Stimulated activated CD4-positive, alpha-beta T cell treated with anti-CD3 and anti-CD28 coated beads, Interleukin-2, amount 100 ng/mL, for 24 hours (primary cell): ENCODE measurements at regions not wholly inside any gene's neighbourhood (a gene's known extent, or its start where the extent isn't known, plus 50 kb on each side); places are given as distances from the start of the nearest gene placed in this dataset.
"Not testable (repeated sequence)": the region's sequence is repeated elsewhere in the genome, so short reads cannot be mapped to it uniquely, and the experiment has no call there.

Experiments
- DNase-seq, 2 donors: peaks; one replicate each; pipeline ENCODE4 v3.0.0-alpha.2; 2020

DNA sequence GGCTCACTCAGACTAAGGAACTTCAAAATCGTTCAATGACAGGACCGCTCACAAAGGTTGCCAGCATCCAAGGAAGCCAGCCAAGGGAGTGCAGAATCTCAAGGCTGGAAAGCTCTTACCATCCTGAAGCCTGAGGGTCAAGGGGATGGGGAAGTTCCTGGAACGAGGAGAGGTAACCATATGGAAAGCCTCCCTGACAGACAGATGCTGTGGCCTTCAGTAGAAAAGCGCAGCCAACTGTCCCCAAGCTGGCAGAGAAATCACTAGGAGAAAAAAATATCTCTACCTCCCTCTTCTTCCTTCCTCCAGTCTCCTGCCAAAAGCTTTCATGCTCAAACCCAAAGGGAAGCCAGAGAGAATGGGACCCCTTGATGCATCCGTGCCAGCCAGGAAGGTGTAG is 90.5 kb upstream of the RANBP3L start:
- no peak for DNase-seq

DNA sequence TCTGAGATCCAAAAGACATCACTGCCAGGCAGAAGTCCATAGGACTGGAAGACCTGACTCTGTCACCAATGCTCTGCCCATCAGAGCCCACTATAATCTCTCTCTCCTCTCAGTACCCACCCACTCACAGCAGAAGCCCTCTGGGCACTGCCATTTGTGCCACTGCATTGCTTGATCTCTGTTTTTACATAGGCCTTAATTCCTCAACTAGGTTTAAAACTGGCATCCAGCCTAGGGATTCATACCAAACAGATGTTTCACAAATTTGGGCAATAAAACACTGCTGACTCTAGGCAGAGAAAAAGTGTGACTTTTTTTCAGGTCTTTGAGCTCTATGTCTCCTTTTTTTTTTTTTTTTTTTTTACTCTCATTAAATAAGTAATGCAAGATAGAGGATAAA is 91.1 kb upstream of the RANBP3L start:
- no peak for DNase-seq

DNA sequence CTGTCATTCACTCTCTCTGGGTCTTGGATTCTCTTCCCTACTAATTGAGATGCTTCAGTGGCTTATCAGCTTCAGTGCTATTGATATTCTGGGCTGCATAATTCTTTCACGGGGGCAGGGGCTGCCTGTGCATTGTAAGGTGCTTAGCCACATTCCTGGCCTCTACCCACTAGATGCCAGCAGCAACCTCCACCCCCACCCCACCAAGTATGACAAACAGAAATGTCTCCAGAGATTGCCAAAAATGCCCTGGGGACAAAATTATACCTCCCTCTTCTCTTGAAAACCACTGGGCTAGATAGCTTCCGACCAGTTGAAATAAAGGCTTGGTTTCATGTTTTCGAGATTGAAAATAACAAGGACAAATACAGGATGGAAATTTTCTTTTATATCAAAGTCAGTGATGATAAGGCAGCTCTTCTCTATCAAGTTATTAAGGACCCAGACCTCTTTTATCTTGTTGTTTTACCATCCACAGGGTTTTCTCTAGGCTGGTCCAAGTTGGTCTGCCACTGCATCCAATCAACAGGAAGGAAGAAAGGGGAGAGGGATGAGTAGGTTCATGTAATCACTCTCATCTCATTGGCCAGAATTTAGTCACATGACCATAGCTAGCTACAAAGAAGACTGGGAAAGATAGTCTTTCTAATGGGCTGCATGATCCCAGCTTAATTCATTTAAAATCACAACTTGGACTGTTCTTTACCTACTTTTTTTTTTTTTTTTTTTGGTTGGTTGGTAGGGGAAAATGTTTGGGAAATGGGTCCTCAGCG is 92.1 kb upstream of the RANBP3L start:
- DNase-seq: no peak

DNA sequence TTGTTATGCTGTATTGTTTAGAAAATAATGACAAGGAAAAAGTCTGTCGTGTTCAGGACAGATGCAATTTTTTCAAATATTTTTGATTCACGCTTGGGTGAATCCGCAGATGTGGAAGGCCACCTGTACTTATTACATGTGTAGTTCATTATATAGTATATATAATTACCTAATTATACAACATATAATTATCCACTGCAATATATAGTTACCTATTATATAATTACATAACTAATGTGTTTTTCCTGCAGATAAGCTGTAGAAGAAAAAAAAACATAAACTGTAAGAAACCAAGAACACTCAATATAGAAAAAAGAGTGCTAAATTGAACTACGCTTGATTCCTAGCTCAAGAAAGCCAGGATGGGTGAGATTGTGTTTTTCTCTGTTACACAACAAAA is 93.6 kb upstream of the RANBP3L start:
- no peak for DNase-seq

DNA sequence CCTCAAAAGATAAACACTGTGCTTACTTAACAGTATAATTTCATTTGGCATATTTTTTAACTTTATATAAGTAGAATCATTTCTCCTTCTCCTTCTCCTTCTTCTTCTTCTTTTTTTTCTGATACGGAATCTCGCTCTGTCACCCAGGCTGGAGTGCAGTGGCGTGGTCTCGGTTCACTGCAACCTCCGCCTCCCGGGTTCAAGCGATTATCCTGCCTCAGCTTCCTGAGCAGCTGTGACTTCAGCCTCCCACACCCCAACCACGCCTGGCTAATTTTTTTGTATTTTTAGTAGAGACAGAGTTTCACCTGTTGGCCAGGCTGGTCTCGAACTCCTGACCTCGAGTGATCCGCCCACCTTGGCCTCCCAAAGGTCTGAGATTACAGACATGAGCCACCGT is 94.2 kb upstream of the RANBP3L start:
- not testable (repeated sequence) for DNase-seq

DNA sequence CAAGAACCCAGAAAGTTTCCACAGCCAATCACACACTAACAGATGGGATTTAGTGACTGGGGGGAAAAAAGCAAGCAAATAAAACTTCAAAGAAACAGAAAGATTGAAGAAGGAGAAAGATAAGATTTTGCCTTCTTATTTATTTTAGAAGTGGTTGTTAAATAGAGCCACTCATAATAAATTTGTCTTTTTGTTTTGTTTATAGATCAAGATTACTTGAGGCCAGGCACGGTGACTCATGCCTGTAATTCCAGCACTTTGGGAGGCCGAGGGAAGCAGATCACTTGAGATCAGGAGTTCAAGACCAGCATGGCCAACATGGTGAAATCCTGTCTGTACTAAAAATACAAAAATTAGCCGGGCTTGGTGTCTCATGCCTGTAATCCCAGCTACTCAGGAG is 94.9 kb upstream of the RANBP3L start:
- DNase-seq: no peak

DNA sequence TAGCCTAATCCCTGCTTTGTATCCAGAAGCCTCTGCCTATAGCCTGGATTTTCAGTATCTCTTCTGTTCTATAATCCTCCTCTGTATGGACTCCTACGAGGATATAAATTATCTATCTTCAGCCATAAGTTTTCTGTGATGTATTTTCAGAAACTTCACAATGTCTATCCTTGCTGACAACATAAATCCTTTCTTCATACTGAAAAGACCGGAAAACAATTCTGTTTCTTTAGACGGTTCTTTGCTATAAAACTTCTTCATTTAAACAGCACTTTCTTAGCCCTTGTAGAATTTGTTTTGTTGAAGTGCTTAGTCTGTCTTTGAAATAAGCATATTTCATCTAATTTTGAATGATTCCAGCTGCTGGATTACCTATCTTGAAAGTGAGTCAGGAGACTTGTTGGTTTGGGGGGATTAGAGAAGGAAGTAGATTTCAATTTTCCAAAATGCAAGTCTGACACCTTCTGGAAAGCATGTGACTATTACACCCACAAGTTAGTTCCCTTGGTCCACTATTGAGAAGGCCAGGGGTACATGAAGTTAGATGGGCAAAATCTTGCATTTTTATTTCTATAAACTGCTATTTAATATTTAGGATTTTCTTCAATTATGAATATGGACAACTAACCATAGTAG is 96.3 kb upstream of the RANBP3L start:
- DNase-seq: no peak

DNA sequence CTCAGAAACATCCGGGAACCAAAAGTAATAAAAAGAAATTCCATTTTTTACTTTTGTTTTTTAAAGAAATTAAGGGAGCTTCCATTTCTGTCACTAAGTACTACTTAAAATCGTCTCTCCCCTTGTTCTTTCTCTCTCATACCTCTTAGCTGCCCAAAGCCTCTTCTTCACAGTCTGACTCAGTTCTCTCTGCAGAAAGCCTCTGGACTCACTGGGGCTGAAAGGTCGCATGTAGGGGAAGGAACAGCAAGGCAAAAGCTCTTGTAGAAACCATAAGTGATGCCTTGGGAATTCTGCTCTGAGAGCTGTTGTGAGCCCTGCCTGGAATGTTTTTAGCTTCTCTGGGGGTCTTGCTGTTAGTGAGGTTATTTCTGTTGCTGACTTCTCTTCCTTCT is 100.8 kb upstream of the RANBP3L start:
- DNase-seq: no peak

DNA sequence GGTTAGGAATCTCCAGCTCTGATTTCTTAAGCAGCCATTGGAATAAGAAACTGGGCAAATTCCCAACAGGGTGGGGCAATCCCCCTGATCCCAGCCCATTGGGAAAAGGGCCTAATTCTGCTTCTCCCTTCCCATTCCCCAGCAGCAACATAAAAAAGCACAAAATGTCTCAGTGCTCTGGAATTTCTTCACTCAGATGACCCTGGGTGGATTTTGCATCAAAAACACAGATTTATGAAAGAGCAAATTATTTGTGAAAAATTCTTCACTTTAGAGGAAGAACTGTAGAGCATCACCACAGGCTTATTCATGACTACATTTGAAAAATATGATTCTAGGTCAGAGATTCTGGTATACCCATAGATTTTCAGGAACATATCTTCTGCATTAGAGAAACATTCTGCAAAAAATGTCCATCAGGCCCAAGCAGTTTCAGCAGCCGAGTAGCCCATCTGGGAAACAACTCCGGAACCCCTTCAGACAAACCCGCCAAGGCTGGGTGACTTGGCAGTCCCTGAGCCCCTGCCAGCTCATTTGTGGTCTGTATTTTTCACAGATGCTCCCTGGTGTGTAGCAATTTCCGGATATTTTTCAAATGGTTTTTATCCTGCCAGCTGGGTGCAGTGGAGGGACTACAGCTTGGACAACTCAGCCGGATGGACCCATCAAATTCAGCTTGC is 102.1 kb upstream of the RANBP3L start:
- DNase-seq: no peak

DNA sequence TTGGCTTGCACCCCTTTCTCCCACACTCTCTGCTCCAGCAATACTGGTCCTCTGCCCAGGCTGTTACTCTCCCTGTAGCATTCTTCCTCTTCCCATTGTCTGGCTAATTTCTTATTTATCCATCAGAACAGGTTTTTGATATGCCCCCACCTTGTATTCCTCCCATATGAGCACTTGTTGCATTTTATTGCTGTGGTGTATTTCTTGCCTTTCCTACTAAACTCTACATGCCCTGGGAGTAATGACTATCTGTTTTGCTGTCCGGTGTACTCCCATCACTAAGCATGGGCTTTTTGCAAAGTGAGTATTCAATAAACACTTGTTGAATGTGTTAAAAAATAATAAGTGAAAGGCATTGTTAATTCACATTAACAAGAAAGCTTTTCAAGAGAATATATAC is 104.3 kb upstream of the RANBP3L start:
- DNase-seq: no peak

DNA sequence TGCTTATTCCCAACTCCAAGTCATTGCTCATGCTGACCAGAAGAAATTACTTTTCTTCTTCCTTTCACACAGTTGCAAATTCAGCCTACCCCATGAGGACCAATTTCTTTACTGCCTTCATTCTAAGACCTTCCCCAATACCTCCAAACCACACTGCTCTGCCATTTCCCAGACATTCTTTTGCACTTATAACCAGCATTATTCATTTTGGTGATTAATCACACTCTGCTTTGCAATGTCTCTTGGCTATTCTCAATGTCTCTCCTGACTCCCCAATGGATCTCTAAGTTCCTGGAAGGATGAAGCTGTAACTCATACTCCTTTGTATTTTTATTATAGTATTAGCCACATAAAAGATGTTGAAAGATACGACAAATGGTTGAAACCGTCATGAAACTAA is 105.7 kb upstream of the RANBP3L start:
- no peak for DNase-seq

DNA sequence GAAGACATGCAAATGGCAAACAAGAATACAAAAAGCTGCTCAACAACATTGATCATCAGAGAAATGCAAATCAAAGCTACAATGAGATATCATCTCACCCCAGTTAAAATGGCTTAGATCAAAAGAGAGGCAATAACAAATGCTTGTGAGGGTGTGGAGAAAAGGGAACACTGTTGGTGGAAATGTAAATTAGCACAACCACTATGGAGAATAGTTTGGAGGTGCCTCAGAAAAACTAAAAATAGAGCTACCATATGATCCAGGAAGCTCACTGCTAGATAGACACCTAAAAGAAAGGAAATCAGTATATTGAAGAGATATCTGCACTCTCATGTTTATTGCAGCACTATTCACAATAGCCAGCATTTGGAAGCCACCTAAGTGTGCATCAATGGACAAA is 108.0 kb upstream of the RANBP3L start:
- DNase-seq: not testable (repeated sequence)

DNA sequence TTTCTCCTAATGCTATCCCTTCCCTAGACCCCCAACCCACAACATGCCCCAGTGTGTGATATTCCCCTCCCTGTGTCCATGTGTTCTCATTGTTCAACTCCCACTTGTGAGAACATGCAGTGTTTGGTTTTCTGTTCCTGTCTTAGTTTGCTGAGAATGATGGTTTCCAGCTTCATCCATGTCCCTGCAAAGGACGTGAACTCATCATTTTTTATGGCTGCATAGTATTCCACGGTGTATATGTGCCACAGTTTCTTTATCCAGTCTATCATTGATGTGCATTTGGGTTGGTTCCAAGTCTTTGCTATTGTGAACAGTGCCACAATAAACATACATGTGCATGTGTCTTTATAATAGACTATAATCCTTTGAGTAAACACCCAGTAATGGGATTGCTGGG is 109.0 kb upstream of the RANBP3L start:
- not testable (repeated sequence) for DNase-seq

DNA sequence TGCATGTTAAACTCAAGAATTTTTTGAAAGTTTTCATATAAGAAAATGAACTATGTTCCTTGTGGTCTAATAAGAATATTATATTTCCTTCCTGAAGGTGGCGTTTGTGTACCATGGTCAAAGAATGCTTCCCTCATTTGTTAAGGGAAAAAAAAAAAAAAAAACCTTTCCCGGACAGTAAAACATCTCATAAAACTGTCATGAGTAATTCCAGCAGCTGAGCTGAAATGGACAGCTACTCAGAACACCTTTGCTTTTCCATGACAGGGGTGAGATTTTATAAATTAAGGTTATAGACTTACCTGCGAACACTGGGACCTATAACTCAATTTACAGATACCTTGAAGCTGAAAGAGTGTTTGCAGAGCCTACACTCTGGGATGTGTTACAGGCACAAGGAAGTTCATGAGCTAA is 113.2 kb upstream of the RANBP3L start:
- no peak for DNase-seq

DNA sequence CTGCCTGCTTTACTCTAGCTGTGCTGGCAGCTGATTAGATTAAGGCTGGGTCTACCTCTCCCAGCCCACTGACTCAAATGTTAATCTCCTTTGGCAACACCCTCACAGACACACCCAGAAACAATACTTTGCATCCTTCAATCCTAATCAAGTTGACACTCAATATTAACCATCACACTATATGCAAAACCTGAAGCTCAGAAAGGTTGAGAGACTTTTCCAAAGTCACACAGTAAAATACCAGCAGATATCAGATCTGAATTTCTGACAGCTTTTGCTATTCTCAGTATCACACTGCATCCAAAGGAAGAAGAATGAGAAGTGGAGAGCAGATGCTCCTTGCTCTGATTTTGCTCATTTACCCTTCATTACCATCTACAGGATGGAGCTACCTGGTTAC is 114.9 kb upstream of the RANBP3L start:
- DNase-seq: no peak

DNA sequence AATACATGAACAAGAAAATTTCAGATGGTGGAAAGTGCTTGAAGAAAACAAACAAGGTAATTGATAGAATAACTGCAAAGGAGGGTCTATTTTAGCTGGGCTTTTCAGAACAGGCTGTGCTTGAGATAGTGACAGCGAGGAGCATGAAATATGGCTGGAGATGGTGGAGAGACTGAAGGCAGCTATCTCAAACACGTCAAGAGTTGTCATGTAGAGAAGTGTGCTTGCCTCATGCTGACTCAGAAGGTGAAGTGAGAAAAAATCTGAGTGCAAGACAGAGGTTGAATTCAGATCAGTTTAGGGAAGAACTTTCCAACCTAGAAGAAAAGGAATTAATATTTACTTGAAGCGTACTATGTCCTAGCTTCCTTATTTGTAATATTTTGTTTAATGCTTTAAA is 115.5 kb upstream of the RANBP3L start:
- DNase-seq: no peak

DNA sequence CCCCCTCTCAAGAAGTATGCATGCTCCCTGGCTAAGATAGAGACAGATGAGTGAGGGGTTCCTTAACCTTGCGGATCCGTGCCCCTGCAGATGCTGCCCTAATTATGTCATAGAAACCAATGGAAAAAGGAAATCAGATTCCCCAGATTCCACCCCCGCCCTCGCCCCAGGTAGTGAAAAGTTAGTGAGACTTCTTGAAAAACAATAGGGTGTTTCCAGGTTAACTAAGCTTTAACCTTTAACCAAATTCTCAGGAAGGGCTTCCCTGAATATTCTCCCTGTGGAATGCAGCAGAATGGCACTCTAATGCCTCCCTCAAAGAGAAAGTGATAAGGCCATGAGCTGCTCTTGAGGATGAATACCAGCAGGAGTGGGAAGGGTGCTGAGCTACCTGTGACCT is 116.0 kb upstream of the RANBP3L start:
- no peak for DNase-seq

DNA sequence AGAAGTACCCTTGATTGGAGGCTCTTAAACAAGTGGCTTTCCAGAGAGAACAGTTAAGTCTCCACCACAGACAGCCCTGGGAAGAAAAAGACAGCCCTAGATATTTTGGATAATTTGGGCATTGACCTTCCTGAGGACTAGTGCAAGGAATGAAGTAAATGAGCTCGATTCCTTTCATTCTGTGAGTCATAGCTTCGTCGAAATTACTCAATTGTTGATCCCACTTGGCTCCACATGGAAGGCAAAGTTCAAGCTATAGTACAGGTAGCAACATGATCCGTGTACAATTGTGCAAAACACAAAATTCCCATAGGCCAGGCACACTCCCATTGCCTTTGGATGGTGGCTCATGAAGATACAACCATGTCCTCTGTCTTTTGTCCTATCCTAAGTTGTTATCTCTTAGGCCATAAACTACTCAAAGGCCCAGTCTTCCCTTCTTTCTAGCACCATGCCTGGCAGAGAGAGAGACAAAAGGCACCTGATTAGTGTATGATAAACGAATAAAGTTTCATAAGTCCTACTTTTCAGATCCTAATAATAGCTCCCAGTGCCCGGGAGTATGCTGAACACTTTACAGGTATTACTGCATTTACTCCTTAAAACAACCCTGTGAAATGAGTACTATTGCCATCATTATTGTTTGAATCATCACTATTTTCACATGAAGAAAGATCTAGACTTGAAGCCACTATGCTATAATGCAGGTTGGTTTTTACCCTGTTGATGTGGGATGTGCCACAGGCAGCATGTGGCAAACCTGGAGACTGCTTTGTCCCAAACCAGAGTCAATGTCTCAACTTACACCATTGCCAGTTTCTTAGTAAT is 116.7 kb upstream of the RANBP3L start:
- DNase-seq: no peak

DNA sequence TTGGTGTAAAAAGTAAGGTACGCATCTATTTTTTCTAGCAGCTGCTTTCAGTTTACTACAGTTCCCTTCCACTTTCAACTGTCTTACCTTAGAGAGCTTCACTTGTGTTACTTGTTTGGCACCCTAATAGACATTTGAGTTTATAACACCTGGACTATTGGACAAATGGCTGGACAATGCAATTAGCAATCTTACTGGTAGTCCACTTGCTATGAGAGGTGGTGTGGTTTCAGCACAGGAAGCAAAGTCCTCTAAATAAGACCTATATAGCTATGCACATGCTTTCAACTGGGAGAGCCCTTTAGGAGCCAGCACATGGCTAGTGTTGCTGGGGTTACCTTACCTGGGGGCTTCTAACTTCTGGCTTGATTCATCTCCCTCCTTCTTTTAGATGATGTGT is 119.6 kb upstream of the RANBP3L start:
- DNase-seq: no peak

DNA sequence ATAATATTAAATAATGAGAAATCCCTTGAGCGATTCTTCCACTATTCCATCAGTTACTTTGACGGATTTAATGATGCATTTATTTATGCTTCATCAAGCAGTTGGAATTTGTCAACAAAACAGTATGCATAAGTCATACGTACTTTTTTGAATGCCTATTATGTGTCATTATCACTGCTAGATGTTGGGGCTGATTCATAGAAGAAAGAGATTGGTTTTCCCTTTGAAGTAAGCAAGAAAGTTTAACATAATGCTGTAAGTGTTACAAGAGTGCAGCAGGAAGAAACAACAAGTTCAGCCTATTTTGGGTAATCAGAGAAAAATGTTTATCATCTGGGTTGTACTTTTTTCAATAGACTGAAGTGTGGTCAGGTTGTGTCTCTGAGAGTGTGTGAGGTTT is 121.2 kb upstream of the RANBP3L start:
- DNase-seq: no peak

DNA sequence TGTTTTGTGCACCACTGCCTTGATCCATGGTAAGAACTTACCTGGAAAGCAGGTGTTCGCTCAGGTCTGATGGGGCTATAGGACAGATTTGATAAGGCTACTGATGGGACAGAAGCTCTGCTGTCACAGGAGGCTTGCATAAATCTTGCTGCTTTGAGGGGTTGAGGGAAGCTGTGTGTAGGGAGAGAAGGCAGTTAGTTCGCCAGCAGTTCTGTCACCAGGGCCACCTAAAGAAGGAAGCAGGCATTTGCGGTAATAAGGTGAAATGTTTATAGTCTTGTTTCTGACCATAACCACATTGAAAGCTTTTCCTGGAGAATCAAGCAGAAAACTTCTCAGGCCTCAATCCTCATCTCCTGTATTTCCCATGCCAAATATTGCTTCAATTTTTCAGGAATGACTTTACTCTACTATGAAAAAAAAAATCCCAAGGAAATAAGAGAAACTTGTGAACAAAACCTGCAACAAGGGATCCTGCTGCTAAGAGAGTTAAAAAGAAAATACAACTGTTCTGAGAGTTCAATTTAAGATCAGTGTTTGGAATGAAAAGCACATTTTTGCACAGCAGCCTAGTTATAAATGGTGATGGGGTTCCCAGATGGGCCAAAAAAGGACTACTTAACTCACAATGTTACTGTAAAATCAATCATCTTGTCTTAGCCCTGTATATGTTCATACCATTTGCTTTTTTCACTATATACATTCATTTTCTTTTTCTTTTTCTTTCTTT is 122.0 kb upstream of the RANBP3L start:
- no peak for DNase-seq

DNA sequence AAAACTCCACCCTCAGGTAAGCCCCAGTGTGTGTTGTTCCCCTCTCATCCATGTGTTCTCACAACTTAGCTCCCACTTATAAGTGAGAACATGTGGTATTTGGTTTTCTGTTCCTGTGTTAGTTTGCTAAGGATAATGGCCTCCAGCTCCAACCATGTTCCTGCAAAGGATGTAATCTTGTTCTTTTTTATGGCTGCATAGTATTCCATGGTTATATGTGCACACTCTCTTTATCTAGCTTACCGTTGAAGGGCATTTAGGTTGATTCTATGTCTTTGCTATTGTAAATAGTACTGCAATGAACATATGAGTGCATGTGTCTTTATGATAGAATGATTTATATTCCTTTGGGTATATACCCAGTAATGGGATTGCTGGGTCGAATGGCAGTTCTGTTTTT is 124.4 kb upstream of the RANBP3L start:
- not testable (repeated sequence) for DNase-seq

DNA sequence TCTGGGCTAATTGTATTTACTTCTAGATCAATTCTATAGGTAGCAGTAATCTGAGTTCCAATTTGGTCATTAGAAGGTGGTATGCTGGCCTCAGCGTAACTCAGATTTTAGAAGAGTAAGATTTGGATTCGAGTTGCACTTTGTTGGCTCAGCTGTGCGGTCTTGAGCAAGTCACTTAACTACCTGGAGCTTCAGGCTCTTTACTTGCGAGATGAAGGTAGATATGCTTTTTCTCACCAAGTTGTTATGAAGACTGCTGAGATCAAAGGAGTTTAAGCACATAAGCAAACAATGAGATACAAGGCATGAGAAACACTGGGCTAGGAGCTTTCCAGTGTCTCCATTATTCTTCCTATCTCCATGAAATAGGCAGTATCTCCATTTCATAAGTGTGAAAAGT is 133.8 kb upstream of the RANBP3L start:
- DNase-seq: no peak
